ENCODE measurements at regions not wholly inside any gene's neighbourhood (a gene's known extent, or its start where the extent isn't known, plus 50 kb on each side); places are given as distances from the start of the nearest gene placed in this dataset.

DNA sequence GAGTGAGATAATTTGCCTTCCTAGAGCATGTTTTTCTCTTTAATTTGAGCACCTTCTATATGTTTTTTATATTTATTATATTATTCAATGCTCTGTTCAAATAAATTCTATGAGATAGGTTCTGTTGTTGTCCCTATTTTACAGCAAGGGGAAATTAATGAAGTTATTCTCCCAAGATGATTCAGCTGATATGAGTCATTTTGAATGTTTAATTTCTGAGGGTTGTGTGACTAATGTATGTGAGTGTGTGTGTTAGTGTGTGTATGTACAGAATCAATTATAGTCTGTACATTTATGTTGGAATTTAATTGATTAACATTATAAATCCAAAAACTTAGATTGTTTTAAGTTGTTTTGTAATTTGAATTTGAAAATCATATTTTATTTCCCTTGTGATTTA lies 1536.7 kb upstream of the B3GALT2 start:
- Histone ChIP-seq H3K9me2 (ENCODE audit: insufficient read depth, low read length) (no peaks in the 10 kb centered on the region), H3K4me2 (ENCODE audit: low read length) (no peak overlapping the region), H2AFZ (ENCODE audit: low read length) (no peak overlapping the region), H3K4me3 (ENCODE audit: low read depth, low read length, poor library complexity, severe bottlenecking) (no peak overlapping the region), H3K4me1 (ENCODE audit: insufficient read depth, low read length, poor library complexity, severe bottlenecking) (no peaks in the 10 kb centered on the region), H3K9me3 (ENCODE audit: low read length) (no peaks in the 10 kb centered on the region), H3K79me2 (ENCODE audit: insufficient read depth, low read depth, low read length) (no peaks in the 10 kb centered on the region), H3K27ac (ENCODE audit: low read depth, low read length, poor library complexity, severe bottlenecking) (no peak overlapping the region), H4K20me1 (ENCODE audit: insufficient read depth, low read length) (no peaks in the 10 kb centered on the region), H3K36me3 (ENCODE audit: insufficient read depth, low read length) (no peaks in the 10 kb centered on the region)
- POLR2A ChIA-PET = no interaction called here
- intact Hi-C loops (cut with micrococcal nuclease; ENCODE audit: unreplicated experiment) = no loop called here
- no peak for DNase-seq (ENCODE audit: low spot score)
- BruUV-seq (replicated peaks) = no TSS peak
- TF ChIP-seq, protein P1, sequence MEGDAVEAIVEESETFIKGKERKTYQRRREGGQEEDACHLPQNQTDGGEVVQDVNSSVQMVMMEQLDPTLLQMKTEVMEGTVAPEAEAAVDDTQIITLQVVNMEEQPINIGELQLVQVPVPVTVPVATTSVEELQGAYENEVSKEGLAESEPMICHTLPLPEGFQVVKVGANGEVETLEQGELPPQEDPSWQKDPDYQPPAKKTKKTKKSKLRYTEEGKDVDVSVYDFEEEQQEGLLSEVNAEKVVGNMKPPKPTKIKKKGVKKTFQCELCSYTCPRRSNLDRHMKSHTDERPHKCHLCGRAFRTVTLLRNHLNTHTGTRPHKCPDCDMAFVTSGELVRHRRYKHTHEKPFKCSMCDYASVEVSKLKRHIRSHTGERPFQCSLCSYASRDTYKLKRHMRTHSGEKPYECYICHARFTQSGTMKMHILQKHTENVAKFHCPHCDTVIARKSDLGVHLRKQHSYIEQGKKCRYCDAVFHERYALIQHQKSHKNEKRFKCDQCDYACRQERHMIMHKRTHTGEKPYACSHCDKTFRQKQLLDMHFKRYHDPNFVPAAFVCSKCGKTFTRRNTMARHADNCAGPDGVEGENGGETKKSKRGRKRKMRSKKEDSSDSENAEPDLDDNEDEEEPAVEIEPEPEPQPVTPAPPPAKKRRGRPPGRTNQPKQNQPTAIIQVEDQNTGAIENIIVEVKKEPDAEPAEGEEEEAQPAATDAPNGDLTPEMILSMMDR (conservative IDR thresholded peaks at IDR 0.05; ENCODE audit: low read length) = no peak
- no peak for TF ChIP-seq EZH2phosphoT487 (IDR thresholded peaks at IDR 0.05; ENCODE audit: borderline replicate concordance, low read depth, low read length)
- CTCF ChIA-PET (ENCODE audit: unreplicated experiment) = no interaction called here

DNA sequence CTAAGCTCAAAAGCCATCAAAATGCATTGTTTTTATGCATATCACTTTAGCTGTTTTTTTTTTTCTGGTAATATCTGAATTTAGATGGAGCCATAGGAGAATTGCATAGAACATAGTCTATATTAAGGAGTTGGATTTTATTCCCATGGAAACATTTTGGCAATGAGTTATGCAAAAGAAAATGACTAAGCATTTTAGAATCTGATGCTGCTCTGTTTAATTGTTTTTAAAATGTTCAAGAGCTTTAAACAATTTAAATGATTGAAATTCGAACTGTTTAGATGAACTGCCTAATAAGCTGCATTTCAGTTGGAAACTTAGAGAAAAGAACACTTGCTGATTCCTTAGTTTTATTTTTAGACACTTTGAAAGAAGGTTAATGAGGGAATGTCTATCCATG lies 1531.5 kb upstream of the B3GALT2 start:
- BruUV-seq (replicated peaks) = no TSS peak
- ChIA-PET CTCF (ENCODE audit: unreplicated experiment) (no interaction called here), POLR2A (interaction anchor here (0.7 kb wide), 3 partner anchors 11 to 678 kb away, joined by 3 to 4 read pairs (median 3); no protein-coding TSS in a partner anchor)
- no peak for TF ChIP-seq EZH2phosphoT487 (IDR thresholded peaks at IDR 0.05; ENCODE audit: borderline replicate concordance, low read depth, low read length)
- TF ChIP-seq, protein P1 (conservative IDR thresholded peaks at IDR 0.05; ENCODE audit: low read length) = no peak
- H3K4me3 ChIP-seq (ENCODE audit: low read depth, low read length, poor library complexity, severe bottlenecking) = no peak overlapping the region
- H3K4me1 ChIP-seq (ENCODE audit: insufficient read depth, low read length, poor library complexity, severe bottlenecking) = no peaks in the 10 kb centered on the region
- H3K9me3 ChIP-seq (ENCODE audit: low read length) = no peaks in the 10 kb centered on the region
- H3K4me2 ChIP-seq (ENCODE audit: low read length) = no peak overlapping the region
- H3K36me3 ChIP-seq (ENCODE audit: insufficient read depth, low read length) = no peaks in the 10 kb centered on the region
- no peak for DNase-seq (ENCODE audit: low spot score)
- H3K79me2 ChIP-seq (ENCODE audit: insufficient read depth, low read depth, low read length) = no peaks in the 10 kb centered on the region
- no peaks in the 10 kb centered on the region for H4K20me1 ChIP-seq (ENCODE audit: insufficient read depth, low read length)
- H3K9me2 ChIP-seq (ENCODE audit: insufficient read depth, low read length) = no peaks in the 10 kb centered on the region
- H2AFZ ChIP-seq (ENCODE audit: low read length) = no peak overlapping the region
- H3K27ac ChIP-seq (ENCODE audit: low read depth, low read length, poor library complexity, severe bottlenecking) = no peak overlapping the region
- intact Hi-C loops (cut with micrococcal nuclease; ENCODE audit: unreplicated experiment) = no loop called here

DNA sequence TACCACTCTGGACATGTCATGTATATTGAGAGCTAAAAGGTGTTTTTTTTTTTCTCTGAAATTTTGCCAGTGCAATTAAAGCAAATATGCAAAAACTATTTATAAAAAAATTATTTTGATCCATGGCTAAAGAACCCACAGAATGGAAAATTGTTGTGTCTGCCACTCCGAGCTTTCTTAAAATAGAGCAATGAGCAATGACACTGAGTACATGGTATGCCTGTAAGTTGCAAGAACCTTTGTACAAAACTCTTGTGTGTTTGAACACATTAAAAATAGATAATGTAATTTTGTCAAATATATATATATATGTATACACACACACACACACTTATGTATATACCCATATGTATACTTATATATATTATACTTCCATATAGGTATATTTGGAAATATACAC lies 1530.9 kb upstream of the B3GALT2 start:
- ChIA-PET POLR2A (interaction anchor here (0.7 kb wide), 1 partner anchor 72 kb away, joined by 3 read pairs; no protein-coding TSS in a partner anchor), CTCF (ENCODE audit: unreplicated experiment) (no interaction called here)
- Histone ChIP-seq H3K27ac (ENCODE audit: low read depth, low read length, poor library complexity, severe bottlenecking) (no peak overlapping the region), H4K20me1 (ENCODE audit: insufficient read depth, low read length) (no peaks in the 10 kb centered on the region), H2AFZ (ENCODE audit: low read length) (no peak overlapping the region), H3K4me3 (ENCODE audit: low read depth, low read length, poor library complexity, severe bottlenecking) (no peak overlapping the region), H3K9me2 (ENCODE audit: insufficient read depth, low read length) (no peaks in the 10 kb centered on the region), H3K79me2 (ENCODE audit: insufficient read depth, low read depth, low read length) (no peaks in the 10 kb centered on the region), H3K36me3 (ENCODE audit: insufficient read depth, low read length) (no peaks in the 10 kb centered on the region), H3K4me1 (ENCODE audit: insufficient read depth, low read length, poor library complexity, severe bottlenecking) (no peaks in the 10 kb centered on the region), H3K4me2 (ENCODE audit: low read length) (no peak overlapping the region), H3K9me3 (ENCODE audit: low read length) (no peaks in the 10 kb centered on the region)
- TF ChIP-seq EZH2phosphoT487 (IDR thresholded peaks at IDR 0.05; ENCODE audit: borderline replicate concordance, low read depth, low read length) = no peak
- TF ChIP-seq, protein P1 (conservative IDR thresholded peaks at IDR 0.05; ENCODE audit: low read length) = no peak
- intact Hi-C loops (cut with micrococcal nuclease; ENCODE audit: unreplicated experiment) = no loop called here
- BruUV-seq (replicated peaks) = no TSS peak
- no peak for DNase-seq (ENCODE audit: low spot score)
